ENCODE measurements at regions not wholly inside any gene's neighbourhood (a gene's known extent, or its start where the extent isn't known, plus 50 kb on each side); places are given as distances from the start of the nearest gene placed in this dataset.

- peak; percentile 36 to 70 (median 56) for TF ChIP-seq CTCF (IDR thresholded peaks at IDR 0.05)
- no peak for TF ChIP-seq POLR2AphosphoS5 (IDR thresholded peaks at IDR 0.05)
- TF ChIP-seq POLR2A (IDR thresholded peaks at IDR 0.05) = no peak
- no peak for TF ChIP-seq EP300 (IDR thresholded peaks at IDR 0.05; ENCODE audit: low read depth)
Measured at GRCh38 chr5:50325237-50325832, 115.8 kb downstream of the EMB start.
